Gastrocnemius medialis (tissue), 4 donors: ENCODE measurements at regions not wholly inside any gene's neighbourhood (a gene's known extent, or its start where the extent isn't known, plus 50 kb on each side); places are given as distances from the start of the nearest gene placed in this dataset.

Source experiments
- POLR2A ChIP-seq, 2 donors: fragments of 450-650 bp; IDR thresholded peaks; one replicate each; pipeline ENCODE4 v1.6.1; 2017; ENCODE audit warnings: antibody characterized with exemption in 2 of 2, mild to moderate bottlenecking in 2 of 2, moderate library complexity in 2 of 2
- TF ChIP-seq, protein P1 (sequence below), 5 experiments: fragments of 450-650 bp in 3 of 5; fragments of 200-600 bp in 2 of 5; sonication (generic) in 2 of 5; IDR thresholded peaks in 4 of 5; conservative IDR thresholded peaks in 1 of 5; 1 replicate in 4 of 5; 2 replicates in 1 of 5; pipeline ENCODE4 v1.5.1; 2016 to 2019; ENCODE audit warnings: antibody characterized with exemption in 5 of 5, mild to moderate bottlenecking in 3 of 5, moderate library complexity in 3 of 5

DNA sequence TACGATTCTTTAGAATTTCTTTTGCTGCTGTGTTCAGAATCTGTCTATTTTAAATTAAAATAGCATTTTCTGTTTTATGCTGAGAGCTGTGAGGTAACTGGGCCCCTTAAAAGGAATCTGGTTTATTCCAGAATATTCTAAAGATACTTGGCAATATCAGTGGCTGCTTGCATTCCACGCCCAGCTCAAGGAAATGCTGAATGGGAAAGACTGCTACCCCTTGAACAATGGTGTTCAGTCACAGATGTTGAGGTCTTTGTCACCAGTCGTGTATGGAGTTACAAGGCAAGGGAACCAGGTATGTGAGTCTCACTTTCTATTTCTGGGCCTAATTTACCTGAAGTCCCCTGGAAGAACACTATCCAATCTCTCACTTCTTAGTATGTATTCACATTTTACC, 377.9 kb upstream of the CDH7 start:
- TF ChIP-seq, protein P1, sequence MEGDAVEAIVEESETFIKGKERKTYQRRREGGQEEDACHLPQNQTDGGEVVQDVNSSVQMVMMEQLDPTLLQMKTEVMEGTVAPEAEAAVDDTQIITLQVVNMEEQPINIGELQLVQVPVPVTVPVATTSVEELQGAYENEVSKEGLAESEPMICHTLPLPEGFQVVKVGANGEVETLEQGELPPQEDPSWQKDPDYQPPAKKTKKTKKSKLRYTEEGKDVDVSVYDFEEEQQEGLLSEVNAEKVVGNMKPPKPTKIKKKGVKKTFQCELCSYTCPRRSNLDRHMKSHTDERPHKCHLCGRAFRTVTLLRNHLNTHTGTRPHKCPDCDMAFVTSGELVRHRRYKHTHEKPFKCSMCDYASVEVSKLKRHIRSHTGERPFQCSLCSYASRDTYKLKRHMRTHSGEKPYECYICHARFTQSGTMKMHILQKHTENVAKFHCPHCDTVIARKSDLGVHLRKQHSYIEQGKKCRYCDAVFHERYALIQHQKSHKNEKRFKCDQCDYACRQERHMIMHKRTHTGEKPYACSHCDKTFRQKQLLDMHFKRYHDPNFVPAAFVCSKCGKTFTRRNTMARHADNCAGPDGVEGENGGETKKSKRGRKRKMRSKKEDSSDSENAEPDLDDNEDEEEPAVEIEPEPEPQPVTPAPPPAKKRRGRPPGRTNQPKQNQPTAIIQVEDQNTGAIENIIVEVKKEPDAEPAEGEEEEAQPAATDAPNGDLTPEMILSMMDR (IDR thresholded peaks at IDR 0.05 in 4 of 5, conservative IDR thresholded peaks at IDR 0.05 in 1 of 5), result no peak
- no peak for TF ChIP-seq POLR2A (IDR thresholded peaks at IDR 0.05)
